ENCODE measurements at regions not wholly inside any gene's neighbourhood (a gene's known extent, or its start where the extent isn't known, plus 50 kb on each side); places are given as distances from the start of the nearest gene placed in this dataset.

DNA sequence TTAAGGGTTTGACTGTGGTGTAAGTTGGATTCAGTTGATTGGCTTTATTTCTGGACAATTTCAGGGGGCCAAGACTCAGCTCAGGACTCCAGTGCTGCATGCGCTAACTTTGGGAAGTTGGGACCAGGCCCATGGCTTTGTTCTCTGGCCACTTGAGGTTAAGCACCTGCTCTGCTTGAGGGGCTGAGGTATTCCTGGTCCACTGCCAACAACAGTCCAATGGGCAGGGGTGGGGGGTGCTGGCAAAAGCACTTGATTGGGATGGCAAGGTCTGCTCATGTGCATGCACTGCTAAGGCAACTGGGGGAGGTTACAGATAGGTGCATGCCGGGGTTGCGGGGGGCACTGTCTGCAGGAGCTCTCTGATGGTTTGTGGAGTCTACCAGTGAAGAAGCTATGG is 52.6 kb upstream of the ASB17 start:
- DNase-seq (ENCODE audit: low spot score): no peak

DNA sequence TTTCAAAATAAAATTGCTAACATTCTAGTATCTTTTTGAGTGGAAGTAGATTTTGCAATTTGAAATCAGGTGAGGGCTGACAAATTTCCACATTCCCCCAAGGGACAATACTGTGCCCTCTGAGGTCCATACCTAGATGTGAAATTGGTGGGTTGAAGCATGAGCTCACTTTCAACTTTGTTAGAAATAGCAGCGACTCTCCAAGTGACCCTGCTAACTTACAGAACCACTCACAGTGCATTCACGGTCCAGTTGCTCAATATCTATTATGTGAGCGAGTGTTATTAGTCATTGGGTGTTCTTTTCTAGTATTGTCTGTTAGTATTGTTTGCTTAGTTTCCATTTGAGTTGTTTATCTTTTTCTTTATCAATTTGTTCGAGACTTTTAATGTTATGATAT is 53.6 kb upstream of the ASB17 start:
- no peak for DNase-seq (ENCODE audit: low spot score)

DNA sequence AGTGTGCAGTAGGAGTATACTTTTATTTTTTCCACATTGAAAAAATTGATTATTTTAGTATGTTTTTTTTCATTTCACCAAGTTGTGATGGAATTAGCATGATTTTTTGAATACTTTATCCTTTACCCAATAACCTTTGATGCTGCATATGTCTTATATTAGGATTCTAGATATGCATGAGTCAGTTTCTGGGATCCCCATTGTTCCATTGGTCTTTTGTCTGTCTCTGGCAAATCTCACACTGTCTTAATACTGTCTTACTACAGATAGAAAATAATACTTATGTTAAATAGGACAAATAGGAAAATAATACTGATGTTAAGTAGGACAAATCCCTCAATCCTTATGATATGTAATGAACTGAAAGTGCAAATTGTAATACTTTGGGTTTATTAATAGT is 54.3 kb upstream of the ASB17 start:
- no peak for DNase-seq (ENCODE audit: low spot score)

DNA sequence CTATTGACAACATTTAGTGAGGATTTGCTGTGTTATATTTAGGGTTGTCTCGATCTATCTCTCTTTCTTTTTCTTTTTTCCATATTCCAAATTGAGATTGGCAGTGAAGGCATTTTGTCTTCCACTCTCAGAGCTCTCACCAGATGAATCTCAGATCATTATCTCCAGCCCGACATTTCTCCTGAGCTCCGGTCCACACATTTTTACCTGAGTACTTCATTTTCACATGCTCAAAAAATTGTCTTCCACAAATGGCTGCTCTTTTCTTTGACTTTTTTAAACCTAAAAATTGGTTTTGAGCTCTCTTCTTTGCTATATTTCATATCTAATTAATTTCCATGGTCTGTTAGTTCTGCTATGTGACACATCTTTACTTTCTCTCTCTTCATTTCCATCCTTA is 56.9 kb upstream of the ASB17 start:
- no peak for DNase-seq (ENCODE audit: low spot score)

DNA sequence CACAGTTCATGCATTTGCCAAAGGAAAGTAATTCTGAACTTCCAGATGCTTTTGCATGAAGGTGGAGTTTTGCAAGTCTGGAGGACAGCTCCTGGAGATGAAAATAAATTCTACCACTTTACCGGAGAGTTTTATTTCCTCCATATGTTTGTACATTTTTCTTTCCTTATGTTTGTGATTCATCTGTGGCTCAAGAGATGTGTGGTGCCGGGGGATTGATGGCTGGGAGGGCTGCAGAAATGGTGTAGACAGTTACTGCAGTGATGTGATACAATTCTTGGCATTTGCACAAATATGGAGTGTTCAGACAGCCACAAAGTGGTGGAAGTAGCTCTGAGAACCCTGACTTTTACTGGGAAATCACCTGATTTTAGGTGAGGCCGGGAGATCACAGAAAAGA is 58.5 kb upstream of the ASB17 start:
- no peak for DNase-seq (ENCODE audit: low spot score)

DNA sequence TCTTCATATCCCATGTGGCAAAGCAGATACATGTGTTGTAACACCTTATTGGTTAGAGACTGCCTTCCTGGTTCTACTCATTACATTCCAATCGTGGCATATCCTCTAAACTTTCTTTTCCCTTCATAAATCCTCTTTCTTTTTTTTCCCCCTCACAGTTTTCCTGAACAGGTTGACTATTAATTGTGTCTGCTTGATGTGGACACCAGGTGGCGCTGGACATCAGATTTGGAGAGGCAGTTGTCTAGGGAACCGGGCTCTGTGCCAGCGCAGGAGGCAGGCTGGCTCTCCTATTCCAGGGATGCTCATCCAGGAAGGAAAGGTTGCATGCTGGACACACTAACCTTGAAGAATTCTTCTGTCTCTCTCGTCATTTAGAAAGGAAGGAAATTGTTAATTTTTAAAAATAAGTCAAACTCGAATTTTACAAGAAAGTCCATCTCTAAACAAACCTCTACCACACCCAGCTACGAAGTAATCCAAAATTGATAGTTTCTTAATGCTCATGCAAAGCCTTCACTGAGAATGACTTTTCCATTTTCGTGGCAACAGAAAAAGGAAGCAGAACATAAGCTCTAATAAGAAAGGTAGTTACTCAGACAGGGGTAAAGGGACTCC is 59.4 kb upstream of the ASB17 start:
- peak; percentile 84 for DNase-seq (ENCODE audit: low spot score)

DNA sequence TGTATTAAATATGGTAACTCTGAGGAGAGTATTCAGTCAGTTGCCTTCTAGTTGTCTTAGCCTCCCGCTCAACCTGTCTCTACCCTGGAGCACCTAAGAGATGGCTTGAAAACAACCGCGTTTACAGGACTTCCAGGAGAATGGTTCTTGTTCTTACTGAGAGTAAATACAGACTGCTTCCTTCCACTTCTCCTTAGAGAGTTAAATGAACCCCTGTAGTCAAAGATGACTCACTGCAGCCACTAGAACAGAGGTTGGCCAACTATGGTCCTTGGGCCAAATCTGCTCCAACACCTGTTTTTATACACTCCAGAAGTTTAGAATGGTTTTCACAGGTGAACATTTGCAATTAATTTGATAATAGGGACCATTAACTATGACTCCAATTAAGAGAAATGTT is 60.1 kb upstream of the ASB17 start:
- DNase-seq (ENCODE audit: low spot score): peak; percentile 1

DNA sequence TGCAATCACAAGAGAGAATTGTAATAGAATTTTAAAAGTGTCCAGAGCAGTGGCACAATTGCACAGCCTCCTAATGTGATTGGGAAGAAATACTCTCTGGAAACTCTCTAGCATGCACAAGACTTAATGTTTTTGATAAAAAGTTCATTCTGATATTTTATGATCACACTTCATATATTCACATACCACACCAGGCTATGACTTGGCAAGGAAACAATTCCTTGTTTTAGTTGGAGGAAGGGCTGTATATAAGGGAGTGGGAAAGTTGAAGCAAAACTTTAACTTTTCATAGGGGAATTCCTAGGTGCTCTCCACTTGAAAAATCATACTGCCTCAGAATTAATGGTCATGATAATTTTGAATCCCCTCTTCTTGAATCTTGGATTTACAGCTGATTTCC is 61.5 kb upstream of the ASB17 start:
- DNase-seq (ENCODE audit: low spot score): no peak

DNA sequence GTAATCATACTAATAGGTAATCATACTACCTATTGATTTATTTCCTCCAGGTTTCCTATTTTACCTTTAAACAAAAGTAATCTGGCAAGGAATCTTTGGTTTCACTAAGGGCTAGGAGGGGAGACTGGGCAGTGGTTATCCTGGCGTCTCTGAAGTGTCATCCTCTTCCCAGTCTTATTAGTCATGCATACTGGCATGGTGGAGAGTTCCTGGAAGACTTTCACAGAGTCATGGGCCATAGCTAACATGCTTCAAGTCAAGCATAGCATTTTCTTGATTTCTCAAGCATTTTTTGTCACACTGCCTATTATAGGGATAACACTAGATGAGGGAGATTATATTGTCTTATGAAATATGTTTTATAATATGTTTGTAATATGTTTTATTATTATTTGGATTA is 64.0 kb upstream of the ASB17 start:
- no peak for DNase-seq (ENCODE audit: low spot score)

DNA sequence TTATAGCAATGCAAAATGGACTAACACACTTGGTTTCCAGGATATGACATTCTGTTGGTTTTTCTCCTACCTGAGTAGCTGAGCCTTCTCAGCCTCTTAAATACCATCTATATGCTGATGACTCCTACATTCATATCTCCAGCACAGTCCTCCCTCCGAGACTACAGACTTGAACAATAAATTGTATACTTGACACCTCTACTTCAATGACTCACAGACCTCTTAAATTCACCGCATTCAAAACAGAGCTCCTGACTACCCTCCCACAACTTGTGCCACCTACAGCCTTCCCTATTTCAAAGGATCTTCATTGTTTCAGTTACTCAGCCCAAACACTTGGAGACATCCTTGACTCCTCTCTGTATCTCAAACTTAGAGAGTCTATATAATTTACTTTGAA is 66.8 kb upstream of the ASB17 start:
- no peak for DNase-seq (ENCODE audit: low spot score)

DNA sequence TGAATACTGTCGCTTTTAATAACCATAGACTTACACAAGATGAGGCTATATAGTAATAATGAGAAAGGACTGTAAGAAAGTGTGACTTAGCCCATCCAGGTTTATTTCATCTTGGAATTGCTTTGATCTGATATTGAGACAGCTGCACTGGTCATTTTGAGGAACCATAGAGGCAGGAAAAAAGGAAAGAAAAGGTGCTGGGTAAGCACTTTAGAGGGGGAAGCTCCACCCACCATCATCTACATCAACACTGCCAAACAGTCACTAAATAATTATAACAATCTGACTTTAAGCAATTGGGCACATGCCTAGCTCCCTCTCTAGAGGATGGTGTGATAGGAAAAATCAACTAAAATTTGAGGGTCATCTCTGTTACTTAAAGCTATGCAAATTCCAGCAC is 70.6 kb upstream of the ST6GALNAC3 start:
- no peak for DNase-seq (ENCODE audit: low spot score)

DNA sequence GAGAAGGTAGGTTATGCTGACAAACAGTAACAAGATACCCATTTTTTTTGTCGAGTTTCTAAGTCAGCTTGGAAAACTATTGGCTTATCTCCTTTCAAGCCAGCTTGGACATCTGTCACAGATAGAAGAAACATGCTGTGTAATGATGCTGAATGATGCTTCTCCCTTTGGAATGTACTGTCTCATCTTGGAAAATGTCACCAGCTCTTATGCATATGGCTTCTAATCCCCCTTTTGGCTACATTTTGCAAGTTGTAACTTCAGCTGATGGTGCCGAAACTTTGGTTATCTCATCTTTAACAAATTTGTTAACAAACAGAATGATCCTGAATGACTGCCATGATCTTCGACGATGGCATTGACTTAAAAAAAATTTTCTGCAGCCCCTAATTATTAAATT is 68.8 kb upstream of the ST6GALNAC3 start:
- DNase-seq (ENCODE audit: low spot score): no peak

DNA sequence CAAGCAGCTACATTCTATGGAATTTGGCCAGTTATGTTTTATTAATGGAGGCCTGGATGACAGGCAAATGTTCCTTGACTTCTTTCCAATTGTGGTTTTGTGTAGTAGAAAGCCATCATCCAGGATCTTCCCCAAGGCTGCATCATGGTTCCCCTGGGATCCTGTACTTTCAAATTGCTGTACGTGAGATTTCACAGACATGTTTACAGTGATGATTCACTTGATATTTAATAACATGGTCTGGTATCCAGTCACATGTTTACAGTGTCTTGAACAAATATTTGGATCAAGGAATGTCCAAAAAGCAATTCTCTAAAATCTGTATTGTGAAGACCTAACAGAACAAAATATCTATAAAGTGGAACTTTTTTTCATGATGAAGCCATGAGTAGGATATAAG is 68.3 kb upstream of the ST6GALNAC3 start:
- no peak for DNase-seq (ENCODE audit: low spot score)

DNA sequence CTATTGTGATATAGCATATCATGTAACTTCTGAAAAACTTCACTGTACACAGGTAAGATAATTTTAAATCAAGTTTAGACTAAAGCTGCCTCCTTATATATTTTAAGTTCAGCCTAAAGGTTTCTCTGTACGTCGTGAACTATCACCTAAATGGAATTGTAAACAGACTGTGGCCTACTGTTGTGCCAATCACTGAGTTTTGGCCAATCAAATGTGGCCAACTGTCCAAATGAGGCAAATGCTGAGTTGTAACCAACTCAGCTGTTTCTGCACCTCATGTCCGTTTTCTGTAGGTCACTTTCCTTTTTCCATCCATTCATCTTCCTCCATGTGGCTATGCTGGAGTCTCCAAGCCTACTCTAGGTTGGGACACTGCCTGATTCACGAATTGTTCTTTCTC is 63.7 kb upstream of the ST6GALNAC3 start:
- no peak for DNase-seq (ENCODE audit: low spot score)

DNA sequence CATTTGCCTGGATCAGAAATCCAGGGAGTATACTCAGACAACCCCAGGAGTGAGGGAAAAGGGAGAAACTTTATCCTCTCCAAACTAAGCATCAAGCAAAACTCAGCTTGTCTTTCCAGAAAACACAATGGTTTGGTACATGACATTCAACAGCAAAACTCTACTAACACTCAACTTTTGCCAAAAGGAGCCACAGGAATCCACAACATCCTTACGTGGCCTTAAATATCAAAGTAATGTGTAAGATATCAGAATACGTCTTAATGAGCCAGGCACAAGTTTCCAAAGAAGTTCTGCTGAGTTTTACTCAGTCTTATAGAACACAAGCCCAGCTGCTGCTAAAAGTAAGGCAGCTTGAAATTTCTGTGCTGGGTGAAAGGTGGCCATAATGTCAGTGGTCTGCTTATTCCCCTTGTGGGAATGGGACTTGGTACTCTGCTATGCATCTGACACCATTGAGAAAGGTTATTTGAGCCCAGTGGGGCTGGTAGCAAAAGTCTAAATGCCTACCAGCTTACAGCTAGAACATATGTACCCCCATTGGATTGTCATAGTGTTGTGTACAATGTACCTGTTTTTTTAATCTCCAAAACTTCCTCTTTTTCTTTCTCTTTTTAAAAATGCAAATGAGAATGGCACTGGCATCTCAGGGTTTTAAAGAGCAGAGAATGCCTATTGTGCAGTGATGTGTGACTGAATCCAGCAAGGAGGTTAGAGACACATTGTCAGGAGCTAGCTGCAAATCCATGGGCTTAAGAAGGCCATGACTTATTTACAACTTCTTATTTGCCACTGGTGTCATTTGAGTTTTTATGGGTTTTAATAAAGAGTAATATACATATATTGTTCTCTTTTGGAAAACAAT is 62.0 kb upstream of the ST6GALNAC3 start:
- DNase-seq (ENCODE audit: low spot score): no peak

DNA sequence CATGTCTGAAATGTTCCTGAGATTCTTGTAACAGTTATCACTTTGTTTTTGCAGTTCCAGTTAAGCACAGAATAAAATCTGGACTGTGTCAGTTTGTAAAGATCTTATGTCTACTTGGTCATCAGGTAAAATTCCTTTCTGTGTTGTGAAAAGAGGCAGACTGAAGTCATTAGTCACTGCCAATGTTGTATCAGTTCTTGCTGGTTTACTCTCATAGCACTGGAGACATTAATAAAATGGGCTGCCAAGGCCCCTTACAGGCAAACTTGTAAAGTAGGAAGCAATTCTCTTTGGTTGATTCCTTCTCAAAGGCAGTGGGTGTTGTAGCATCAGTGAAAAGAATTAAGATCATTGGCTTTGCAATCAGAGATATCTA is 61.4 kb upstream of the ST6GALNAC3 start:
- no peak for DNase-seq (ENCODE audit: low spot score)

DNA sequence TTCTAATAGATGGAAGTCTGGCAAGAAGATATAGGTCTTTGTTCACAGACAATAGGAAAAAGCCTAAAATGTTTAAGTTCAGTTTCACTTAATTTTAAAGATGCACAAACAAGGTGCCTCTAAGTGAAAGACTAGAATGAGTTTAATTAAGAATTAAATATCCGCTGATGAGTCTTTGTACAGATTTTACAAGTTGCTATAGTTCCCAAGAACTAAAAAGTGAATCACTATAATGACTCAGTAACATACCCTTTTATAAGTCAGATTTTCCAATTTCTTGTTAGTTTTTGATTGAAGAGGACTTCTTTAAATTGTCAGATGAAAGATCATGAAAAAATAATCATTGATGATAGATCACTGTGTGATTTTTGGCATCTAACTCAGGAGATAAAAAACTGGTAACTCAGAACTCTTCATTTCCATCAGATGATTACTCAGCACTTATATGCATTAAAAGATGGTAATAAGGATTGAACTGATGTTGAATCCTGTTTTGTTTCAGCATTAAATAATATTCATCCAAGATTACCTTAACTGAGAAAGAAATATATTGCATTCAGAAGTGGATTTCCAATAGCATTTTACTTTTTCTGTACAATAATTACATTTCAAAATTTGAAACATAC is 59.0 kb upstream of the ST6GALNAC3 start:
- no peak for DNase-seq (ENCODE audit: low spot score)

DNA sequence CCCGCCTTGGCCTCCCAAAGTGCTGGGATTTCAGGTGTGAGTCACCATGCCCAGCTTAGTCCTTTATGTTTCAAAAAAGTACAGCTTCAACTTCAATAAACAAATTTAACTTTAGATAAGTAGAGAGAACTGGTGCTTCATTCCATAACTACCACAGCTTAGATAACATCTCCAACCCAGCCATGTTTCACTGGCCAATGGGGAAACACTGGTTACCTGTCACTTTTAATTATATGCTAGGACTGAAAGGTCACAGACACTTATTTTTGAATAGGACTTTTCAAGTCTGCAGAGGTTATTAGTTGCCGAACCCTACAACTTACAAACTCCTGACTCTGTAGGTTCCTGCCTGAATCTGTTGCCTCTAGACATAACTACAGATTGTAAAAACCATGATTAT is 56.5 kb upstream of the ST6GALNAC3 start:
- peak; percentile 69 for DNase-seq (ENCODE audit: low spot score)

DNA sequence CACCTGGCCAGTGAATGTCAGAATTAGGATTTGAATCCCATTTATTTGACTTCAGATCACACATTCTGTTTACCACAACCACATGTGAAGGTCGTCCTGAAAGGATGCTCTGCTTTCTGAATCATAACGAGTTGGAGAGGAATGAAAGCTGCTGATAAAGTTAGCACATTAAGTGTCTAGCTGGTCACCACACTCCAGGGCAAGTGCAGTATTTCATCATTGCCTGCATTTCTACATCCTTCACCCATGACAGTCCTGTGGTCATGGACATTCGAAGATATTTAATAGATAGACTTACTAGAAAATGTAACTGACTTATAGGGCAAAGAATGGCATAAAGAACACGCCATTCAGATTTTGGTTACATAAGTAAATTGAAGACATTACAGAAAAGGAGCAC is 52.7 kb upstream of the ST6GALNAC3 start:
- DNase-seq (ENCODE audit: low spot score): no peak

DNA sequence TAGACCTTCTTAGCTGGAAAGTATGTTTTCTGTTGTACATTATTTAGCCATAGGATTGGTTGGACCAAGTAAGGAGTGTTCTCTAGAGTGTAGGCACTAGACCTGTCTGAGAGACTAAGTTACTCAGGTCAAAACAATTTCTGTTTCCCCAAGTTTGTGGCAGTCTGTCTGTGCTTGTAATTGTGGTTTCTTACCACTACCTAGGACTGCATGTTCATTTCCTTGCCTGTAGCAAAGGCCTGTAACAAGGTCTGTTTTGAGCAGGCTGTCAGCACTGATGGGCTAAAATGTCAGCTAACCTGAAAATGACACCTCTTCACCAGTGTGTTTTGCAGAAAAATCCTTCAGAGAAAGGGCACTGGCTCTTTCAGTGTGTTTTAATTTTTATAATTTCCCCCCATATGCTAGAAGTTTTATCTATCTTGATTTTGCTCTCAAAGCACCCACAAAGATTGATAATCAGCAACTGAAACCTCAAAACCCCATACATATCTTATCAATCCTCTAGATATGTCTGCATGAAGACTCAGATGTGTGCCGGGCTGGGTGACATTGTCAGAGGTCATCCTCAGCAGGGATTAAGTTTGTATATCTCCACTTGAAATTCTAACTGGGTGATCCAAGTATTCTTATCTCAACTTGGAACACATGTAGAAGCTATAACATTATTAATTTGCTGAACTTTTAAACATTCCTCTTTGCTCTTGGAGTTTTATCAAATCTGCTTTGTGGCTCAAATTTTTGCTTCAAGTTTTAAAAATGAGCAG is 50.7 kb upstream of the ST6GALNAC3 start:
- DNase-seq (ENCODE audit: low spot score): no peak

Measured in SK-N-DZ (cell line).